Nephron (organoid): ENCODE measurements at regions not wholly inside any gene's neighbourhood (a gene's known extent, or its start where the extent isn't known, plus 50 kb on each side); places are given as distances from the start of the nearest gene placed in this dataset.
A peak's percentile ranks its signal among the peaks of the same experiment; 100 is the strongest.

Experiments
- H3K27ac Mint-ChIP-seq, 3 experiments: 2 replicates each; pipeline ENCODE4 v1.8.0; 2020; ENCODE audit warnings: mixed read lengths in 3 of 3, mild to moderate bottlenecking in 2 of 3, moderate library complexity in 1 of 3
- H3K27me3 Mint-ChIP-seq: 2 replicates; pipeline ENCODE4 v1.8.0; 2021; ENCODE audit warnings: low read depth, mild to moderate bottlenecking, moderate library complexity, mixed read lengths
- H3K36me3 Mint-ChIP-seq: 2 replicates; pipeline ENCODE4 v1.8.0; 2020; ENCODE audit warnings: low read depth, mixed read lengths
- H3K4me1 Mint-ChIP-seq: 2 replicates; pipeline ENCODE4 v1.8.0; 2020; ENCODE audit warnings: mixed read lengths
- H3K4me3 Mint-ChIP-seq, 3 experiments: 2 replicates each; pipeline ENCODE4 v1.8.0; 2020; ENCODE audit warnings: mild to moderate bottlenecking in 3 of 3, mixed read lengths in 3 of 3, moderate library complexity in 2 of 3
- H3K9me3 Mint-ChIP-seq: 2 replicates; pipeline ENCODE4 v1.8.0; 2020; ENCODE audit warnings: mixed read lengths
- TF ChIP-seq, protein P1 (sequence below), 3 experiments: fragments of 200-600 bp; sonication (generic); IDR thresholded peaks; one replicate each; pipeline ENCODE4 v1.5.0; 2021; ENCODE audit warnings: antibody characterized with exemption in 3 of 3; ENCODE audit not compliant: unreplicated experiment in 3 of 3

DNA sequence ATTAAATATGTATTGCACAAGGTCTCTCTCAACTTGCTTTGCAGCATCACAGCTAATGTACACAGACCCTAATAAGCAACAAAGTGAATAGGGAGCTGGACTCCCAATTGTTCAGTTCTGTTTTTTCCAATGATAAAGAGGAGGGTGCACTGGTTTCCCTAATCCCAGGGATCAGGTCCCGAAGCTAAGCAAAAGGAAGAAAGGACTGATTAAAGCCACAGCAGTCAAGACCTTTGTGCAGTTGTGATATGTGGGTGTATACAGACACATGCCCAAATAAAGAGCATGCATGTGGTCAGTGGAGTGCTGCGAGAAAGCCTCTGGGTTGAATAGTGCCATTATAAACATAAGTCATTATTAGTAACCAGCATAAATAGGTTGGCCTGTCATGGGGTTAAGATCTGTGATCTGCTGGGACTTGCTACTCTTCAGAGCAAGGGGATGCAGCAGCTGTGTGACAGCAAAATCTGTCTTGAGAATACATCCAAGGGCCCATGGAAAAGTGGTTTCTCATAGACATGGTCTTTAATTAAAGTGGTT is 1863.1 kb upstream of the WWC1 start:
- peaks cover 5% of the 10 kb centered on the region for H3K4me1 Mint-ChIP-seq
- no peak overlapping the region for H3K4me3 Mint-ChIP-seq
- H3K9me3 Mint-ChIP-seq = no peaks in the 10 kb centered on the region
- H3K27me3 Mint-ChIP-seq = no peaks in the 10 kb centered on the region
- no peak overlapping the region for H3K27ac Mint-ChIP-seq
- no peaks in the 10 kb centered on the region for H3K36me3 Mint-ChIP-seq
- TF ChIP-seq, protein P1, sequence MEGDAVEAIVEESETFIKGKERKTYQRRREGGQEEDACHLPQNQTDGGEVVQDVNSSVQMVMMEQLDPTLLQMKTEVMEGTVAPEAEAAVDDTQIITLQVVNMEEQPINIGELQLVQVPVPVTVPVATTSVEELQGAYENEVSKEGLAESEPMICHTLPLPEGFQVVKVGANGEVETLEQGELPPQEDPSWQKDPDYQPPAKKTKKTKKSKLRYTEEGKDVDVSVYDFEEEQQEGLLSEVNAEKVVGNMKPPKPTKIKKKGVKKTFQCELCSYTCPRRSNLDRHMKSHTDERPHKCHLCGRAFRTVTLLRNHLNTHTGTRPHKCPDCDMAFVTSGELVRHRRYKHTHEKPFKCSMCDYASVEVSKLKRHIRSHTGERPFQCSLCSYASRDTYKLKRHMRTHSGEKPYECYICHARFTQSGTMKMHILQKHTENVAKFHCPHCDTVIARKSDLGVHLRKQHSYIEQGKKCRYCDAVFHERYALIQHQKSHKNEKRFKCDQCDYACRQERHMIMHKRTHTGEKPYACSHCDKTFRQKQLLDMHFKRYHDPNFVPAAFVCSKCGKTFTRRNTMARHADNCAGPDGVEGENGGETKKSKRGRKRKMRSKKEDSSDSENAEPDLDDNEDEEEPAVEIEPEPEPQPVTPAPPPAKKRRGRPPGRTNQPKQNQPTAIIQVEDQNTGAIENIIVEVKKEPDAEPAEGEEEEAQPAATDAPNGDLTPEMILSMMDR (IDR thresholded peaks at IDR 0.05; ENCODE audit: unreplicated experiment in 3 of 3) = no peak

GRCh38 chr5:166430491-166431319 is 1860.7 kb upstream of the WWC1 start:
- Mint-ChIP-seq H3K4me1 (peaks cover 5% of the 10 kb centered on the region), H3K9me3 (no peaks in the 10 kb centered on the region), H3K4me3 (no peak overlapping the region), H3K27ac (peak overlapping the region in 1 of 3 experiments; percentile 28), H3K36me3 (no peaks in the 10 kb centered on the region), H3K27me3 (no peaks in the 10 kb centered on the region)
- TF ChIP-seq, protein P1 (IDR thresholded peaks at IDR 0.05; ENCODE audit: unreplicated experiment in 3 of 3) = no peak

DNA sequence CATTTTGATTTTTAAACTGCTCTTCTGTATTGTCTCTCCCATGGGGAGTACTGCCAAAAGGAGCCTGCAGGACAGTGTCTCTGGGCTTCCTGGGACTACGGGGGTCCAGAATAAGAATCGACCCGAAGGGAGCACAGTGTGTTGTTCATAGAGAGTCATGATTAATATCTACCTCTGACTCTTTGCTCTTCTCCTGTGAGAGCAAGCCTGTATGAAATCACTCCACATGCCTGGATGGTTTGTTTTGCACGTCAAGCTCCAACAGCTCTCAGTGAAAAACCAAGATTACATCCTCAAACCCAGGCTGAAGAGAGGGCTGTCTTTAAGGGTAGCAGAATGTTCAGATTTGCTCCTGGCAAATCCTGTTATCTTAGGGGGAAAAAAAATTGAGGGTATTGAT is 1860.0 kb upstream of the WWC1 start:
- Mint-ChIP-seq H3K9me3 (no peaks in the 10 kb centered on the region), H3K27me3 (no peaks in the 10 kb centered on the region), H3K4me3 (no peak overlapping the region), H3K27ac (no peak overlapping the region), H3K36me3 (no peaks in the 10 kb centered on the region), H3K4me1 (peaks cover 5% of the 10 kb centered on the region)
- TF ChIP-seq, protein P1 (IDR thresholded peaks at IDR 0.05; ENCODE audit: unreplicated experiment in 3 of 3) = no peak

GRCh38 chr5:166433679-166434078 is 1857.8 kb upstream of the WWC1 start:
- Mint-ChIP-seq H3K9me3 (no peaks in the 10 kb centered on the region), H3K36me3 (no peaks in the 10 kb centered on the region), H3K27ac (no peak overlapping the region), H3K27me3 (no peaks in the 10 kb centered on the region), H3K4me1 (peaks cover 7% of the 10 kb centered on the region), H3K4me3 (no peak overlapping the region)
- TF ChIP-seq, protein P1 (IDR thresholded peaks at IDR 0.05; ENCODE audit: unreplicated experiment in 3 of 3) = no peak

DNA sequence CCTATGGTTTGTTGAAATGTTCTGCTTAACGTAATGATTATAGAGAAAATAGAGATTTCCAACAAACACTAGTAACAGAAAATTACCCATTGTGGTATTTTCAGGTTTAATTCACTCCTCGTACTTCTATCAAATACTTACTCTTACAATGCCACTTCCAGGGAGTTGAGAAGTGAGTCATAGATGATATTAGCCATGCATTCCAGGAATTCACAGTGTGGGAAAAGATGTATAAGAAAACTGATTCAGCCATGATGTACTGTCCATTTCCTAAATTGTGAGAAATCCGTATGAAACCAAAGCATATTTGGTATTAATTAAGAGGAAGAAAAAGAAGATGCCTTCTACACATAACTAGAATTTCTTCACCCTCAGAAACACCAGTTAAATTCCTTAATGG is 1854.6 kb upstream of the WWC1 start:
- TF ChIP-seq, protein P1 (IDR thresholded peaks at IDR 0.05; ENCODE audit: unreplicated experiment in 3 of 3) = no peak
- Mint-ChIP-seq H3K36me3 (no peaks in the 10 kb centered on the region), H3K4me1 (peaks cover 5% of the 10 kb centered on the region), H3K4me3 (no peak overlapping the region), H3K27me3 (no peaks in the 10 kb centered on the region), H3K27ac (no peak overlapping the region), H3K9me3 (no peaks in the 10 kb centered on the region)

DNA sequence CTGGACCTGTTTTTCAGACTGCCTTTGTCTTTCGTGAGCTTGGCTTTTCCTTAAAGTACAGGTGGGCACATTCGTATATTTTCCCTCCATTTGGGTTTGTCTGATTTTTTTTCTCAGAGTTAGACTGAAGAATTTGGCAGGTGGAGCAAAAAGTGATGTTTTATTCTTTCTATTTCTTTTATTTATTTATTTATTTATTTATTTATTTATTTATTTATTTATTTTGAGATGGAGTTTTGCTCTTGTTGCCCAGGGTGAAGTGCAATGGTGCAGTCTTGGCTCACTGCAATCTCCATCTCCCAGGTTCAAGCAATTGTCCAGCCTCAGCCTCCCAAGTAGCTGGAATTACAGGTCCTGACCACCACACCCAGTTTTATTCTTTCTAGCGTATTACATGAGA is 1805.1 kb upstream of the WWC1 start:
- TF ChIP-seq, protein P1 (IDR thresholded peaks at IDR 0.05; ENCODE audit: unreplicated experiment in 3 of 3) = no peak
- Mint-ChIP-seq H3K27ac (no peak overlapping the region), H3K4me3 (no peak overlapping the region), H3K36me3 (no peaks in the 10 kb centered on the region), H3K4me1 (no peaks in the 10 kb centered on the region), H3K9me3 (peaks cover 5% of the 10 kb centered on the region), H3K27me3 (no peaks in the 10 kb centered on the region)
